A549 (cell line): ENCODE measurements at regions not wholly inside any gene's neighbourhood (a gene's known extent, or its start where the extent isn't known, plus 50 kb on each side); places are given as distances from the start of the nearest gene placed in this dataset.

ENCODE experiments used
- ATAC-seq, 2 experiments: fragments of 200-7000 bp in 1 of 2; fragments of >200 bp in 1 of 2; cut with Nextera tagmentation in 1 of 2; cut with Tn5 transposase in 1 of 2; 3 replicates each; pipeline versions ENCODE4 v1.8.0 to v1.9.1; 2018 to 2020; ENCODE audit warnings: mild to moderate bottlenecking in 1 of 2, moderate library complexity in 1 of 2
- CTCF ChIA-PET: fragments of 300-600 bp; sonication (Branson Sonifier 250); formaldehyde crosslinking; extraction: SDS; loops from one replicate; lab custom pipeline; 2021; ENCODE audit warnings: antibody characterized with exemption, inconsistent platforms; lab: Yijun Ruan, JAX
- POLR2A ChIA-PET: fragments of 350-600 bp; formaldehyde crosslinking; extraction: SDS; loops from one replicate; lab custom pipeline; 2021; ENCODE audit warnings: antibody characterized with exemption, inconsistent platforms; lab: Yijun Ruan, JAX
- DNase-seq, 2 experiments: peaks; one replicate each; pipeline versions ENCODE4 v3.0.0 to v3.0.0-alpha.2; 2011 to 2016; ENCODE audit warnings: low read depth in 1 of 2, low spot score in 1 of 2
- FAIRE-seq: peaks from 2 replicates; lab custom pipeline; 2011; peaks lifted over from hg19 to GRCh38; lab: Jason Lieb, UNC
- H3K27ac ChIP-seq, 2 experiments: fragments of >200 bp; sonication (Bioruptor Twin); formaldehyde crosslinking; 3 replicates each; pipeline ENCODE4 v1.5.1; 2016 to 2017
- H3K4me1 ChIP-seq: fragments of >200 bp; sonication (Bioruptor Twin); formaldehyde crosslinking; 3 replicates; pipeline ENCODE4 v1.6.1; 2016
- H3K4me2 ChIP-seq: fragments of >200 bp; sonication (Bioruptor Twin); formaldehyde crosslinking; 3 replicates; pipeline ENCODE4 v1.6.1; 2016
- H3K4me3 ChIP-seq: fragments of >200 bp; sonication (Bioruptor Twin); formaldehyde crosslinking; 3 replicates; pipeline ENCODE4 v1.5.1; 2016
- H3K9me3 ChIP-seq: fragments of >200 bp; sonication (Bioruptor Twin); formaldehyde crosslinking; 3 replicates; pipeline ENCODE4 v1.6.1; 2016
- CBX8 ChIP-seq: fragments of 200-600 bp; sonication (generic); IDR thresholded peaks from 2 replicates; pipeline ENCODE4 v1.6.1; 2016
- CHD2 ChIP-seq: fragments of 150-350 bp; IDR thresholded peaks from 2 replicates; pipeline ENCODE4 v1.6.1; 2014; ENCODE audit warnings: low read length; ENCODE audit not compliant: partially characterized antibody
- CHD4 ChIP-seq: fragments of 200-600 bp; sonication (generic); IDR thresholded peaks from 2 replicates; pipeline ENCODE4 v1.6.1; 2016; ENCODE audit warnings: antibody characterized with exemption, mild to moderate bottlenecking, borderline replicate concordance
- EP300 ChIP-seq, 2 experiments: fragments of >200 bp; sonication (Bioruptor Twin); formaldehyde crosslinking; IDR thresholded peaks; 2 replicates in 1 of 2; 3 replicates in 1 of 2; pipeline ENCODE4 v1.6.1; 2016 to 2017
- FOSL2 ChIP-seq, 2 experiments: fragments of 450-650 bp in 1 of 2; fragments of >200 bp in 1 of 2; sonication (Bioruptor Twin) in 1 of 2; formaldehyde crosslinking; IDR thresholded peaks; 2 replicates each; pipeline versions ENCODE4 v1.5.0 to v1.6.1; 2016 to 2020; ENCODE audit warnings: mild to moderate bottlenecking in 1 of 2, moderate library complexity in 1 of 2
- GATA3 ChIP-seq: IDR thresholded peaks from 2 replicates; pipeline ENCODE4 v1.6.1; 2012; ENCODE audit warnings: borderline replicate concordance
- HDAC2 ChIP-seq: fragments of 200-600 bp; sonication (generic); IDR thresholded peaks from 2 replicates; pipeline ENCODE4 v1.6.1; 2016
- HEYL ChIP-seq: fragments of 250-450 bp; sonication (Bioruptor Pico); IDR thresholded peaks from 2 replicates; pipeline ENCODE4 v1.8.0; 2021; ENCODE audit warnings: mild to moderate bottlenecking, moderate library complexity
- JUN ChIP-seq, 2 experiments: fragments of >200 bp; sonication (Bioruptor Twin); formaldehyde crosslinking; IDR thresholded peaks; 2 replicates in 1 of 2; 3 replicates in 1 of 2; pipeline ENCODE4 v1.6.1; 2016 to 2017
- KDM5A ChIP-seq: fragments of 200-600 bp; sonication (generic); IDR thresholded peaks from 2 replicates; pipeline ENCODE4 v1.6.1; 2016; ENCODE audit warnings: antibody characterized with exemption, mild to moderate bottlenecking
- MAFK ChIP-seq: fragments of 450-650 bp; IDR thresholded peaks from 2 replicates; pipeline ENCODE4 v1.6.1; 2014; ENCODE audit not compliant: partially characterized antibody
- MYC ChIP-seq: IDR thresholded peaks from 2 replicates; pipeline ENCODE4 v1.6.1; 2012; ENCODE audit warnings: mild to moderate bottlenecking, inconsistent platforms, low read length, improper control_type of control experiment, borderline replicate concordance
- NPAS2 ChIP-seq: fragments of 250-450 bp; sonication (Bioruptor Pico); IDR thresholded peaks from 2 replicates; pipeline ENCODE4 v1.8.0; 2022; ENCODE audit warnings: mild to moderate bottlenecking, moderate library complexity, borderline replicate concordance
- POLR2A ChIP-seq: IDR thresholded peaks from 2 replicates; pipeline ENCODE4 v1.6.1; 2012; ENCODE audit warnings: mild to moderate bottlenecking, low read length
- RAD21 ChIP-seq, 2 experiments: fragments of >200 bp in 1 of 2; sonication (Bioruptor Twin) in 1 of 2; formaldehyde crosslinking in 1 of 2; IDR thresholded peaks in 1 of 2; conservative IDR thresholded peaks in 1 of 2; 2 replicates in 1 of 2; 3 replicates in 1 of 2; pipeline ENCODE4 v1.6.1; 2012 to 2018; ENCODE audit warnings: inconsistent platforms in 1 of 2
- RARB ChIP-seq: fragments of 250-450 bp; sonication (Bioruptor Pico); IDR thresholded peaks from 2 replicates; pipeline ENCODE4 v1.8.0; 2021; ENCODE audit warnings: mild to moderate bottlenecking, moderate library complexity
- RCOR1 ChIP-seq: fragments of 150-350 bp; IDR thresholded peaks from 2 replicates; pipeline ENCODE4 v1.6.1; 2014; ENCODE audit warnings: antibody characterized with exemption, low read length, low read depth
- SMC3 ChIP-seq: fragments of >200 bp; sonication (Bioruptor Twin); formaldehyde crosslinking; IDR thresholded peaks from 3 replicates; pipeline ENCODE4 v1.6.1; 2018; ENCODE audit warnings: inconsistent platforms
- SREBF2 ChIP-seq: fragments of 450-650 bp; IDR thresholded peaks from 2 replicates; pipeline ENCODE4 v1.6.1; 2014; ENCODE audit warnings: mild to moderate bottlenecking, moderate library complexity
- WGBS: methylation state at CpG from one replicate; pipeline ENCODE4 v1.1.6; 2017; ENCODE audit errors: missing lambda C conversion rate; 5-methylcytosine and 5-hydroxymethylcytosine counted together
- TF ChIP-seq, protein P1 (sequence below): fragments of 150-350 bp; IDR thresholded peaks from 2 replicates; pipeline ENCODE4 v1.6.1; 2014; ENCODE audit warnings: low read depth, mild to moderate bottlenecking, low read length
- TF ChIP-seq, protein P2 (sequence below): fragments of 200-600 bp; sonication (generic); IDR thresholded peaks from 2 replicates; pipeline ENCODE4 v1.6.1; 2016; ENCODE audit warnings: antibody characterized with exemption, mild to moderate bottlenecking, moderate library complexity
- TF ChIP-seq, protein P3 (sequence below): fragments of 450-650 bp; IDR thresholded peaks from 2 replicates; pipeline ENCODE4 v1.6.1; 2014; ENCODE audit warnings: antibody characterized with exemption
- TF ChIP-seq, protein P4 (sequence below): IDR thresholded peaks from 2 replicates; pipeline ENCODE4 v1.6.1; 2012
- TF ChIP-seq, protein P5 (sequence below): fragments of >200 bp; sonication (Bioruptor Twin); formaldehyde crosslinking; IDR thresholded peaks from 2 replicates; pipeline ENCODE4 v1.6.1; 2016
- TF ChIP-seq, protein P6 (sequence below): fragments of 250-450 bp; sonication (Bioruptor Pico); IDR thresholded peaks from 2 replicates; pipeline ENCODE4 v1.5.0; 2021; ENCODE audit warnings: mild to moderate bottlenecking, moderate library complexity, borderline replicate concordance

DNA sequence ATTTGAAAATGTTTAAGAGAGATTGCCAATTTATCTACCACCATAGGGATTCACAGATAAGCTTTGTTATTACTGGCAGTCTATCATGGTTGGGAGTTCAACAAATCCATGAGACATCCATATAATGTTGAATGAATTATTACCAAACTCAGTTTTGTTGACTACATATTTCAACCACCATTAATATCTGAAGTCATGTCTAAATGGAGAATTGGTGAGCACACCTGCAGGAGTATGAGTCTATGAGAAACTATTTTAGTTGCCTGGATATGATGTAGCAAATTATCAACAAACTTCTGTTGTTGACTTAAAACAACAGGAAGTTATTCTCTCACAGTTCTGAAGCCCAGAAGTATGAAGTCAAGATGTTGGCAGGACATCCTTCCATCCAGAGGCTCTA is 126.8 kb upstream of the FBXL7 start:
- DNase-seq (no peak), ATAC-seq (no peak), FAIRE-seq (no peak)
- POLR2A ChIA-PET = no interaction called here
- Histone ChIP-seq H3K4me2 (no peak overlapping the region), H3K4me3 (no peak overlapping the region), H3K9me3 (no peaks in the 10 kb centered on the region), H3K27ac (no peak overlapping the region), H3K4me1 (no peaks in the 10 kb centered on the region)
- CTCF ChIA-PET = no interaction called here
- TF ChIP-seq POLR2A (no peak), MYC (no peak), HEYL (CRISPR knock-in tag) (no peak), GATA3 (no peak), RCOR1 (no peak), NPAS2 (no peak)
- TF ChIP-seq, protein P1, sequence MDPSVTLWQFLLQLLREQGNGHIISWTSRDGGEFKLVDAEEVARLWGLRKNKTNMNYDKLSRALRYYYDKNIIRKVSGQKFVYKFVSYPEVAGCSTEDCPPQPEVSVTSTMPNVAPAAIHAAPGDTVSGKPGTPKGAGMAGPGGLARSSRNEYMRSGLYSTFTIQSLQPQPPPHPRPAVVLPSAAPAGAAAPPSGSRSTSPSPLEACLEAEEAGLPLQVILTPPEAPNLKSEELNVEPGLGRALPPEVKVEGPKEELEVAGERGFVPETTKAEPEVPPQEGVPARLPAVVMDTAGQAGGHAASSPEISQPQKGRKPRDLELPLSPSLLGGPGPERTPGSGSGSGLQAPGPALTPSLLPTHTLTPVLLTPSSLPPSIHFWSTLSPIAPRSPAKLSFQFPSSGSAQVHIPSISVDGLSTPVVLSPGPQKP = no peak
- TF ChIP-seq, all 56 proteins: peak for 0

DNA sequence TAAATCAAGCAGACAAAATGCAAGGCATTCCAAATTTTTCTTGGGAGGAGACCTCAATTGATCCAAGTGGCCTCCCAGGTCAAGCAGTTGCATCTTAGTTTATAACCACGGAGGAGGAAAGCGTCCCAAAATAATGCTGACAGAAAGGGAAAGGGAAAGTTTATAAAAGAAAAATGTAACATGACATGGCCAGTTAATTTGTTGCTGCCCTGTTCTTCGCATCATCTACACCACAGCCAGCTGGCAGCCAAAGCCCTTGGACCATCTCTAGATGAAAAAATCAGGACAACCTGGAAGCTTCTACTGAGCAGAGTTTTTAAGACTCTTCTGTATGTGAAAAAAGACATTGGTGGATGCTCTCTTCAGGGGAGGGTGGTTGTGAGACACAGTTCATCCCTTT is 128.8 kb upstream of the FBXL7 start:
- 6% methylated on average over 3 of the region's 3 CpGs for WGBS
- no peak overlapping the region for H3K4me3 ChIP-seq

DNA sequence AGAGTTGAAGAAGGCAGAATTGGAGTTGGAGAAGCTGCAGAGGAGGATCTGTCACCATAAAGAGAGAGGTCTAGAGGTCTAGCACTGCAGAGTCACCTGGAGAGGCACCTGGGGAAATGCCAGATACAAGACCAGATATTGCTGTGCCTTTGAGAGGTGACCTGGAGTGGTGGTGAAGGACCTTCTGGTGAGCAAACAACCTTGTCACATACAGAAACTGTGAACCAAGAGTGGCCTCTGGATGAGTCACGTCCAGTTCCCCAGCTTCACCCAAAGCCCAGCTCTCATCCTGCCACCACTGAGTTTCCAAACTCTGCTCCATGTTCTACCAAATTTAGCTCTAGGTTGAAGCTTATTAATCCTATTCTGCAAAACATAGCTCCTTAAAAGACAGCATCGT is 131.1 kb upstream of the FBXL7 start:
- ChIA-PET POLR2A (no interaction called here), CTCF (no interaction called here)
- ATAC-seq (no peak), FAIRE-seq (no peak), DNase-seq (no peak)
- no peak overlapping the region for H3K4me2 ChIP-seq
- H3K9me3 ChIP-seq = no peaks in the 10 kb centered on the region
- H3K27ac ChIP-seq = no peak overlapping the region
- H3K4me1 ChIP-seq = no peaks in the 10 kb centered on the region
- no peak overlapping the region for H3K4me3 ChIP-seq
- WGBS = 9% methylated on average over 2 of the region's 2 CpGs
- TF ChIP-seq POLR2A = no peak
- no peak for TF ChIP-seq FOSL2 (IDR thresholded peaks at IDR 0.05)
- TF ChIP-seq FOSL2 (CRISPR knock-in tag; IDR thresholded peaks at IDR 0.05) = no peak
- no peak for TF ChIP-seq SMC3
- no peak for TF ChIP-seq NPAS2
- TF ChIP-seq CBX8 = no peak
- TF ChIP-seq, protein P2, sequence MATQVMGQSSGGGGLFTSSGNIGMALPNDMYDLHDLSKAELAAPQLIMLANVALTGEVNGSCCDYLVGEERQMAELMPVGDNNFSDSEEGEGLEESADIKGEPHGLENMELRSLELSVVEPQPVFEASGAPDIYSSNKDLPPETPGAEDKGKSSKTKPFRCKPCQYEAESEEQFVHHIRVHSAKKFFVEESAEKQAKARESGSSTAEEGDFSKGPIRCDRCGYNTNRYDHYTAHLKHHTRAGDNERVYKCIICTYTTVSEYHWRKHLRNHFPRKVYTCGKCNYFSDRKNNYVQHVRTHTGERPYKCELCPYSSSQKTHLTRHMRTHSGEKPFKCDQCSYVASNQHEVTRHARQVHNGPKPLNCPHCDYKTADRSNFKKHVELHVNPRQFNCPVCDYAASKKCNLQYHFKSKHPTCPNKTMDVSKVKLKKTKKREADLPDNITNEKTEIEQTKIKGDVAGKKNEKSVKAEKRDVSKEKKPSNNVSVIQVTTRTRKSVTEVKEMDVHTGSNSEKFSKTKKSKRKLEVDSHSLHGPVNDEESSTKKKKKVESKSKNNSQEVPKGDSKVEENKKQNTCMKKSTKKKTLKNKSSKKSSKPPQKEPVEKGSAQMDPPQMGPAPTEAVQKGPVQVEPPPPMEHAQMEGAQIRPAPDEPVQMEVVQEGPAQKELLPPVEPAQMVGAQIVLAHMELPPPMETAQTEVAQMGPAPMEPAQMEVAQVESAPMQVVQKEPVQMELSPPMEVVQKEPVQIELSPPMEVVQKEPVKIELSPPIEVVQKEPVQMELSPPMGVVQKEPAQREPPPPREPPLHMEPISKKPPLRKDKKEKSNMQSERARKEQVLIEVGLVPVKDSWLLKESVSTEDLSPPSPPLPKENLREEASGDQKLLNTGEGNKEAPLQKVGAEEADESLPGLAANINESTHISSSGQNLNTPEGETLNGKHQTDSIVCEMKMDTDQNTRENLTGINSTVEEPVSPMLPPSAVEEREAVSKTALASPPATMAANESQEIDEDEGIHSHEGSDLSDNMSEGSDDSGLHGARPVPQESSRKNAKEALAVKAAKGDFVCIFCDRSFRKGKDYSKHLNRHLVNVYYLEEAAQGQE = no peak
- TF ChIP-seq, protein P3, sequence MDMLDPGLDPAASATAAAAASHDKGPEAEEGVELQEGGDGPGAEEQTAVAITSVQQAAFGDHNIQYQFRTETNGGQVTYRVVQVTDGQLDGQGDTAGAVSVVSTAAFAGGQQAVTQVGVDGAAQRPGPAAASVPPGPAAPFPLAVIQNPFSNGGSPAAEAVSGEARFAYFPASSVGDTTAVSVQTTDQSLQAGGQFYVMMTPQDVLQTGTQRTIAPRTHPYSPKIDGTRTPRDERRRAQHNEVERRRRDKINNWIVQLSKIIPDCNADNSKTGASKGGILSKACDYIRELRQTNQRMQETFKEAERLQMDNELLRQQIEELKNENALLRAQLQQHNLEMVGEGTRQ = no peak
- TF ChIP-seq, protein P4, sequence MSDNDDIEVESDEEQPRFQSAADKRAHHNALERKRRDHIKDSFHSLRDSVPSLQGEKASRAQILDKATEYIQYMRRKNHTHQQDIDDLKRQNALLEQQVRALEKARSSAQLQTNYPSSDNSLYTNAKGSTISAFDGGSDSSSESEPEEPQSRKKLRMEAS = no peak
- no peak for TF ChIP-seq SREBF2

More for the DNA sequence above, 128.8 kb upstream of the FBXL7 start:
- POLR2A ChIA-PET = no interaction called here
- DNase-seq (no peak), FAIRE-seq (no peak), ATAC-seq (no peak)
- Histone ChIP-seq H3K4me1 (no peaks in the 10 kb centered on the region), H3K4me2 (no peak overlapping the region), H3K27ac (no peak overlapping the region), H3K9me3 (no peaks in the 10 kb centered on the region)
- CTCF ChIA-PET = interaction anchor here (1.5 kb wide), 1 partner anchor 37 kb away, joined by 4 read pairs; no protein-coding TSS in a partner anchor
- TF ChIP-seq HDAC2 = no peak
- TF ChIP-seq RARB (CRISPR knock-in tag) = no peak
- no peak for TF ChIP-seq GATA3
- no peak for TF ChIP-seq KDM5A
- no peak for TF ChIP-seq JUN (IDR thresholded peaks at IDR 0.05)
- TF ChIP-seq, protein P2 = no peak
- TF ChIP-seq MAFK = no peak
- no peak for TF ChIP-seq EP300 (IDR thresholded peaks at IDR 0.05)
- TF ChIP-seq CHD4 = no peak
- TF ChIP-seq, protein P5, sequence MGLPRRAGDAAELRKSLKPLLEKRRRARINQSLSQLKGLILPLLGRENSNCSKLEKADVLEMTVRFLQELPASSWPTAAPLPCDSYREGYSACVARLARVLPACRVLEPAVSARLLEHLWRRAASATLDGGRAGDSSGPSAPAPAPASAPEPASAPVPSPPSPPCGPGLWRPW = no peak
- no peak for TF ChIP-seq CHD2
- TF ChIP-seq RAD21 (conservative IDR thresholded peaks at IDR 0.05 in 1 of 2, IDR thresholded peaks at IDR 0.05 in 1 of 2) = no peak
- TF ChIP-seq, protein P6, sequence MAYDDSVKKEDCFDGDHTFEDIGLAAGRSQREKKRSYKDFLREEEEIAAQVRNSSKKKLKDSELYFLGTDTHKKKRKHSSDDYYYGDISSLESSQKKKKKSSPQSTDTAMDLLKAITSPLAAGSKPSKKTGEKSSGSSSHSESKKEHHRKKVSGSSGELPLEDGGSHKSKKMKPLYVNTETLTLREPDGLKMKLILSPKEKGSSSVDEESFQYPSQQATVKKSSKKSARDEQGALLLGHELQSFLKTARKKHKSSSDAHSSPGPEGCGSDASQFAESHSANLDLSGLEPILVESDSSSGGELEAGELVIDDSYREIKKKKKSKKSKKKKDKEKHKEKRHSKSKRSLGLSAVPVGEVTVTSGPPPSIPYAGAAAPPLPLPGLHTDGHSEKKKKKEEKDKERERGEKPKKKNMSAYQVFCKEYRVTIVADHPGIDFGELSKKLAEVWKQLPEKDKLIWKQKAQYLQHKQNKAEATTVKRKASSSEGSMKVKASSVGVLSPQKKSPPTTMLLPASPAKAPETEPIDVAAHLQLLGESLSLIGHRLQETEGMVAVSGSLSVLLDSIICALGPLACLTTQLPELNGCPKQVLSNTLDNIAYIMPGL (CRISPR knock-in tag) = no peak
